ENCODE measurements at regions not wholly inside any gene's neighbourhood (a gene's known extent, or its start where the extent isn't known, plus 50 kb on each side); places are given as distances from the start of the nearest gene placed in this dataset.

DNA sequence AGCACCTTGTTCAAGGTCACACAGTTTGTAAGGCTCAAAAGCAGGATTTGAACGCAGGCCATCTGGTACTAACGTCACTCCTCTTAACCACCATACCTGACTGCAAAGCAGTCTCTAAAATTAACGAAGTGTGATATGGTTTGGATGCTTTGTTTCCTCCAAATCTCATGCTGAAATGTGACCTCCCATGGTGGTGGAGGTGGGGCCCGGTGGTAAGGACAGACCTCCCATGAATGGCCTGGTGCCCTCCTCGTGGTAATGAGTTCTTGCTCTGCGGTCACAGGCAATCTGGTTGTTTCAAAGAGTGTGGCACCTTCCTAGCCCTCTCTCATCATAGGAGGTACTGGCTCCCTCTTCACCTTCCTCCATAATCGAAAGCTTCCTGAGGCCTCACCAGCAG lies 102.2 kb upstream of the BCL2L14 start:
- H3K9me3 ChIP-seq (ENCODE audit: control insufficient read depth, low read length): no peaks in the 10 kb centered on the region
- H3K27ac Mint-ChIP-seq: peak overlapping the region; percentile 1
- peaks cover 48% of the 10 kb centered on the region for H3K36me3 Mint-ChIP-seq (ENCODE audit: low read depth)
- DNase-seq: peak; percentile 34
- TF ChIP-seq, protein P1, sequence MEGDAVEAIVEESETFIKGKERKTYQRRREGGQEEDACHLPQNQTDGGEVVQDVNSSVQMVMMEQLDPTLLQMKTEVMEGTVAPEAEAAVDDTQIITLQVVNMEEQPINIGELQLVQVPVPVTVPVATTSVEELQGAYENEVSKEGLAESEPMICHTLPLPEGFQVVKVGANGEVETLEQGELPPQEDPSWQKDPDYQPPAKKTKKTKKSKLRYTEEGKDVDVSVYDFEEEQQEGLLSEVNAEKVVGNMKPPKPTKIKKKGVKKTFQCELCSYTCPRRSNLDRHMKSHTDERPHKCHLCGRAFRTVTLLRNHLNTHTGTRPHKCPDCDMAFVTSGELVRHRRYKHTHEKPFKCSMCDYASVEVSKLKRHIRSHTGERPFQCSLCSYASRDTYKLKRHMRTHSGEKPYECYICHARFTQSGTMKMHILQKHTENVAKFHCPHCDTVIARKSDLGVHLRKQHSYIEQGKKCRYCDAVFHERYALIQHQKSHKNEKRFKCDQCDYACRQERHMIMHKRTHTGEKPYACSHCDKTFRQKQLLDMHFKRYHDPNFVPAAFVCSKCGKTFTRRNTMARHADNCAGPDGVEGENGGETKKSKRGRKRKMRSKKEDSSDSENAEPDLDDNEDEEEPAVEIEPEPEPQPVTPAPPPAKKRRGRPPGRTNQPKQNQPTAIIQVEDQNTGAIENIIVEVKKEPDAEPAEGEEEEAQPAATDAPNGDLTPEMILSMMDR (conservative IDR thresholded peaks at IDR 0.05): no peak
- no peak overlapping the region for H3K27ac ChIP-seq (ENCODE audit: low read depth, low read length)
- H3K4me3 Mint-ChIP-seq: no peak overlapping the region
- H3K4me3 ChIP-seq (ENCODE audit: low read length): no peak overlapping the region
- H3K4me1 ChIP-seq (ENCODE audit: control insufficient read depth, insufficient read depth, low read length): peaks cover 3% of the 10 kb centered on the region
- no peaks in the 10 kb centered on the region for H3K36me3 ChIP-seq (ENCODE audit: control insufficient read depth, insufficient read depth, low read length)
- no peak overlapping the region for H3K9ac ChIP-seq (ENCODE audit: extremely low read depth, low read length, poor library complexity, severe bottlenecking)
- no peaks in the 10 kb centered on the region for H3K27me3 ChIP-seq (ENCODE audit: control insufficient read depth, insufficient read depth, low read length, poor library complexity, severe bottlenecking)
- peaks cover 25% of the 10 kb centered on the region for H3K4me1 Mint-ChIP-seq
- H3K9me3 Mint-ChIP-seq: peaks cover 5% of the 10 kb centered on the region
- H3K27me3 Mint-ChIP-seq (ENCODE audit: insufficient read depth): no peaks in the 10 kb centered on the region
- WGBS, 2 experiments (ENCODE audit: insufficient coverage in 1 of 2, insufficient read length in 1 of 2): 91 to 95% methylated on average over 4 to 7 of the region's 7 CpGs

DNA sequence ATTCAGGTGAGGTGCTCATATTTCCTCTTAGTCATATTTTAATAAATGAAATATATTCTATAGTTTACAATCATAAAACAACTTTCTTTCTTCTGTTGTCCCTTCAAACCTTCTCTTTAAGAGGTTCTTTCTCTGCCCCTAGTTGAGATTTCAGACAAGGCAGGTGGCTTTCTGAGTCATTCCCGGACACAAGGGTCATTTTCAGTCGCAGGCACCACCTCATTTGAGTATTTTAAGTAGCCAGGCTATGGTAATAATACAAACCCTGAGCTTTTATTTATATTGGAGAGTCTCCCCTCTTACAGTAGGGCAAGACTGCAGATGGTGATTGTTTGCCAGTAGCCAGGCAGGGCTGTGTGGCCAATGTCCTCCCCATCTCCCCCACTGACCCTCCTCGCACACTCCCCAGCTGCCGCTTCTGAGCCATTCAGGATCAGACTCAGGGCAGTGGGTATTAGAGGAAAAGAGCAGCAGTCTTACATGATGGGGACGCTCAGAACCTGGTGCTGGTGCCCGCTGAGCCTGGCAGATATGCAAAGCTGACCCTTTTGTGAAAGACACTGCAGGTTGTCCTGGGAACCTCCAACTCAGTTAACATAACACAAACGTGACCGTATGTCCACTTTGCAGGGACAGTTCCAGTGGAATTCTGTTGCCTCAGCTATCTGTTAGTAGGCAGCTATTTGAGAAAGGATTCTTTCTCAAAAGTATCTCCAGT lies 101.1 kb upstream of the BCL2L14 start:
- Mint-ChIP-seq H3K27ac (peak overlapping the region; percentile 14), H3K9me3 (peaks cover 5% of the 10 kb centered on the region), H3K4me1 (peaks cover 26% of the 10 kb centered on the region), H3K27me3 (ENCODE audit: insufficient read depth) (no peaks in the 10 kb centered on the region), H3K4me3 (no peak overlapping the region), H3K36me3 (ENCODE audit: low read depth) (peaks cover 50% of the 10 kb centered on the region)
- H3K9ac ChIP-seq (ENCODE audit: extremely low read depth, low read length, poor library complexity, severe bottlenecking): no peak overlapping the region
- no peaks in the 10 kb centered on the region for H3K9me3 ChIP-seq (ENCODE audit: control insufficient read depth, low read length)
- TF ChIP-seq, protein P1 (conservative IDR thresholded peaks at IDR 0.05): no peak
- no peak overlapping the region for H3K4me3 ChIP-seq (ENCODE audit: low read length)
- peaks cover 3% of the 10 kb centered on the region for H3K4me1 ChIP-seq (ENCODE audit: control insufficient read depth, insufficient read depth, low read length)
- peak overlapping the region; percentile 56 for H3K27ac ChIP-seq (ENCODE audit: low read depth, low read length)
- no peaks in the 10 kb centered on the region for H3K36me3 ChIP-seq (ENCODE audit: control insufficient read depth, insufficient read depth, low read length)
- peak; percentile 69 for DNase-seq
- no peaks in the 10 kb centered on the region for H3K27me3 ChIP-seq (ENCODE audit: control insufficient read depth, insufficient read depth, low read length, poor library complexity, severe bottlenecking)
- WGBS, 2 experiments (ENCODE audit: insufficient coverage in 1 of 2, insufficient read length in 1 of 2): 35 to 72% methylated on average over 3 to 8 of the region's 8 CpGs

DNA sequence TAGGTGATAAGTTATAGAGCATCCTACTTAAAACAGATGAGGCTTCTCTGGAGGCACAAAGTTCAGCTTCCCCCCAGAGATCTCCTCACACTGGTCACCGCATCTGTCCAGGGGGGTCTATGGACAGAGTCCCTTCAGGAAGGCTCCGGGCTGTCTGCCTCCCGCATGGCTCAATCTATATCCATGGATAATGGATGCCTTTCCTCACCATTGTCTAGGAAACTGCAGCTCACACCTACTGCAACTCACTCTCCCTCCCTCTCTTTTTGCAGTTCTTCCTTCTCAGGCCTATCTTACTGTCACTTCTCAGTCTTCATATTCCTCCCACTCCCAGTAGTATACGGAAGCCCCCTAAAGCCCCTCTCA lies 100.6 kb upstream of the BCL2L14 start:
- H3K4me1 Mint-ChIP-seq: peaks cover 28% of the 10 kb centered on the region
- Histone ChIP-seq H3K9ac (ENCODE audit: extremely low read depth, low read length, poor library complexity, severe bottlenecking) (no peak overlapping the region), H3K9me3 (ENCODE audit: control insufficient read depth, low read length) (no peaks in the 10 kb centered on the region), H3K36me3 (ENCODE audit: control insufficient read depth, insufficient read depth, low read length) (no peaks in the 10 kb centered on the region), H3K27me3 (ENCODE audit: control insufficient read depth, insufficient read depth, low read length, poor library complexity, severe bottlenecking) (no peaks in the 10 kb centered on the region), H3K4me3 (ENCODE audit: low read length) (no peak overlapping the region), H3K27ac (ENCODE audit: low read depth, low read length) (peak overlapping the region; percentile 56), H3K4me1 (ENCODE audit: control insufficient read depth, insufficient read depth, low read length) (peaks cover 3% of the 10 kb centered on the region)
- H3K27ac Mint-ChIP-seq: peak overlapping the region; percentile 26
- 38 to 62% methylated on average over 3 to 4 of the region's 4 CpGs for WGBS, 2 experiments (ENCODE audit: insufficient coverage in 1 of 2, insufficient read length in 1 of 2)
- TF ChIP-seq, protein P1 (conservative IDR thresholded peaks at IDR 0.05): no peak
- H3K9me3 Mint-ChIP-seq: peaks cover 5% of the 10 kb centered on the region
- peaks cover 48% of the 10 kb centered on the region for H3K36me3 Mint-ChIP-seq (ENCODE audit: low read depth)
- H3K27me3 Mint-ChIP-seq (ENCODE audit: insufficient read depth): no peaks in the 10 kb centered on the region
- H3K4me3 Mint-ChIP-seq: no peak overlapping the region
- DNase-seq: peak; percentile 51

Data from endodermal cell (in vitro differentiated cells).